GM10248 (cell line): ENCODE measurements at regions not wholly inside any gene's neighbourhood (a gene's known extent, or its start where the extent isn't known, plus 50 kb on each side); places are given as distances from the start of the nearest gene placed in this dataset.
"Not testable (repeated sequence)": the region's sequence is repeated elsewhere in the genome, so short reads cannot be mapped to it uniquely, and the experiment has no call there.

Source experiments
- CTCF ChIA-PET: fragments of 300-600 bp; sonication (Branson Sonifier 250); formaldehyde crosslinking; extraction: SDS; loops from one replicate; lab custom pipeline; 2021; ENCODE audit warnings: antibody characterized with exemption; lab: Yijun Ruan, JAX
- POLR2A ChIA-PET: fragments of 350-650 bp; sonication (Branson Sonifier 250); formaldehyde crosslinking; extraction: SDS; loops from one replicate; lab custom pipeline; 2020; ENCODE audit warnings: antibody characterized with exemption; lab: Yijun Ruan, JAX
- DNase-seq: peaks from one replicate; pipeline ENCODE4 v3.0.0; 2012; ENCODE audit errors: extremely low spot score
- TF ChIP-seq, protein P1 (sequence below): IDR thresholded peaks from 2 replicates; pipeline ENCODE4 v1.5.1; 2012; ENCODE audit warnings: mild to moderate bottlenecking, low read depth; ENCODE audit errors: extremely low read depth, missing control alignments, control extremely low read depth

- no peak for DNase-seq
- CTCF ChIA-PET = interaction anchor here (1.2 to 3.1 kb wide), 3 partner anchors 9 to 298 kb away, joined by 3 to 9 read pairs (median 9); no protein-coding TSS in a partner anchor
- POLR2A ChIA-PET = no interaction called here
- TF ChIP-seq, protein P1, sequence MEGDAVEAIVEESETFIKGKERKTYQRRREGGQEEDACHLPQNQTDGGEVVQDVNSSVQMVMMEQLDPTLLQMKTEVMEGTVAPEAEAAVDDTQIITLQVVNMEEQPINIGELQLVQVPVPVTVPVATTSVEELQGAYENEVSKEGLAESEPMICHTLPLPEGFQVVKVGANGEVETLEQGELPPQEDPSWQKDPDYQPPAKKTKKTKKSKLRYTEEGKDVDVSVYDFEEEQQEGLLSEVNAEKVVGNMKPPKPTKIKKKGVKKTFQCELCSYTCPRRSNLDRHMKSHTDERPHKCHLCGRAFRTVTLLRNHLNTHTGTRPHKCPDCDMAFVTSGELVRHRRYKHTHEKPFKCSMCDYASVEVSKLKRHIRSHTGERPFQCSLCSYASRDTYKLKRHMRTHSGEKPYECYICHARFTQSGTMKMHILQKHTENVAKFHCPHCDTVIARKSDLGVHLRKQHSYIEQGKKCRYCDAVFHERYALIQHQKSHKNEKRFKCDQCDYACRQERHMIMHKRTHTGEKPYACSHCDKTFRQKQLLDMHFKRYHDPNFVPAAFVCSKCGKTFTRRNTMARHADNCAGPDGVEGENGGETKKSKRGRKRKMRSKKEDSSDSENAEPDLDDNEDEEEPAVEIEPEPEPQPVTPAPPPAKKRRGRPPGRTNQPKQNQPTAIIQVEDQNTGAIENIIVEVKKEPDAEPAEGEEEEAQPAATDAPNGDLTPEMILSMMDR = no peak
These were observed 165.8 kb upstream of the JUN start for GRCh38 chr1:58949551-58950220.

DNA sequence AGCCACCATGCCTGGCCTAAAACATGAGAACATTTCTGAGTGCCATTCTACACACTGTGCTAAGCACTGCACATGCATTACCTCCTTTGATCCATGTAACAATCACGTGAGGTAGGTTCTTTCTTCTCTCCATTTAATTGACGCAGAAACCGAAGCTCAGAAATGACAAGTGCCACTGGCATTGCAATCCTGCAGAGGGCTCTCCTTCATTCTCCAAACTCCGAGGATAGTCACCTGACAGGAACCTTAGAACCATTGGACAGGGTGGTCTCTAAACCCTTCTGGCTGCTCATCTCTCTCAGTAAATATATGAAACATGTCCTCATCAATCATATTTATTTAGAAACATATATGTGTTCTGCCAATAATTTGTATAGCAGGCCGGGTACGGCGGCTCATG is 167.1 kb upstream of the JUN start:
- TF ChIP-seq, protein P1 = no peak
- ChIA-PET POLR2A (no interaction called here), CTCF (interaction anchor here (3.1 kb wide), 1 partner anchor 10 kb away, joined by 9 read pairs; no protein-coding TSS in a partner anchor)
- no peak for DNase-seq

DNA sequence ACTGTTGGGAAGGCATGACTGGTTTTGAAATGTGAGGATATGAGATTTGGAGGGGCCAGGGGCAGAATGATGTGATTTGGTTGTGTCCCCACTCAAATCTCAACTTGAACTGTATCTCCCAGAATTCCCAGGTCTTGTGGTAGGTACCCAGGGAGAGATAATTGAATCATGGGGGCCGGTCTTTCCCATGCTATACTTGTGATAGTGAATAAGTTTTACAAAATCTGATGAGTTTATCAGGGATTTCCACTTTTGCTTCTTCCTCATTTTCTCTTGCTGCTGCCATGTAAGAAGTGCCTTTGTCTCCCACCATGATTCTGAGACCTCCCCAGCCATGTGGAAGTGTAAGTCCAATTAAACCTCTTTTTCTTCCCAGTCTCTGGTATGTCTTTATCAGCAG is 170.1 kb upstream of the JUN start:
- POLR2A ChIA-PET, DNase-seq, CTCF ChIA-PET: not testable (repeated sequence)

DNA sequence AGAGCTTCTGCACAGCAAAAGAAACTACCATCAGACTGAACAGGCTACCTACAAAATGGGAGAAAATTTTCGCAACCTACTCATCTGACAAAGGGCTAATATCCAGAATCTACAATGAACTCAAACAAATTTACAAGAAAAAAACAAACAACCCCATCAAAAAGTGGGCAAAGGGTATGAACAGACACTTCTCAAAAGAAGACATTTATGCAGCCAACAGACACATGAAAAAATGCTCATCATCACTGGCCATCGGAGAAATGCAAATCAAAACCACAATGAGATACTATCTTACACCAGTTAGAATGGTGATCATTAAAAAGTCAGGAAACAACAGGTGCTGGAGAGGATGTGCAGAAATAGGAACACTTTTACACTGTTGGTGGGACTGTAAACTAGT is 179.4 kb upstream of the JUN start:
- POLR2A ChIA-PET, CTCF ChIA-PET, DNase-seq: not testable (repeated sequence)

DNA sequence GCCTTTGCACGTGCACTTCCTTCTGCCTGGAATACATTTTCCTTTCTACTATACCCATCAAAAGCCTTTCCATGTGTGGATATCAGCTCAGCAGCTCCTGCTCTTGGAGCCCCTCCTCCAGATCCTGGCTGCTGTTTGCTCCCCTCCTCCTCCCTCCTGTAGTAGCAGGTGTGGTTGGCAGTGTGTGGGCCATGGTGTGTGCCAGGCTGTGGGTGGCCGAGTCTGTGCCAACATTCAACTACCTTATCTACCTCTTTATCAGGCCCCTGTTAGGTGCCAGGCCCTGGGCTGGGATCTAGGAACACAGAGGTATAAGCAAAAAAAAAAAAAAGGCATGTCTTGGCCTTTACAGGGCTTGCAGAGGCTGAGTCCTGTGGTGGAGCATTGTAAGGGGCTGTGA is 180.6 kb upstream of the JUN start:
- CTCF ChIA-PET = interaction anchor here (1.9 kb wide), 1 partner anchor 15 kb away, joined by 5 read pairs; no protein-coding TSS in a partner anchor
- TF ChIP-seq, protein P1 = no peak
- no peak for DNase-seq
- POLR2A ChIA-PET = no interaction called here

GRCh38 chr1:58964880-58965279 is 181.0 kb upstream of the JUN start:
- DNase-seq = no peak
- TF ChIP-seq, protein P1 = no peak
- ChIA-PET POLR2A (no interaction called here), CTCF (interaction anchor here (1.9 kb wide), 1 partner anchor 14 kb away, joined by 5 read pairs; no protein-coding TSS in a partner anchor)

DNA sequence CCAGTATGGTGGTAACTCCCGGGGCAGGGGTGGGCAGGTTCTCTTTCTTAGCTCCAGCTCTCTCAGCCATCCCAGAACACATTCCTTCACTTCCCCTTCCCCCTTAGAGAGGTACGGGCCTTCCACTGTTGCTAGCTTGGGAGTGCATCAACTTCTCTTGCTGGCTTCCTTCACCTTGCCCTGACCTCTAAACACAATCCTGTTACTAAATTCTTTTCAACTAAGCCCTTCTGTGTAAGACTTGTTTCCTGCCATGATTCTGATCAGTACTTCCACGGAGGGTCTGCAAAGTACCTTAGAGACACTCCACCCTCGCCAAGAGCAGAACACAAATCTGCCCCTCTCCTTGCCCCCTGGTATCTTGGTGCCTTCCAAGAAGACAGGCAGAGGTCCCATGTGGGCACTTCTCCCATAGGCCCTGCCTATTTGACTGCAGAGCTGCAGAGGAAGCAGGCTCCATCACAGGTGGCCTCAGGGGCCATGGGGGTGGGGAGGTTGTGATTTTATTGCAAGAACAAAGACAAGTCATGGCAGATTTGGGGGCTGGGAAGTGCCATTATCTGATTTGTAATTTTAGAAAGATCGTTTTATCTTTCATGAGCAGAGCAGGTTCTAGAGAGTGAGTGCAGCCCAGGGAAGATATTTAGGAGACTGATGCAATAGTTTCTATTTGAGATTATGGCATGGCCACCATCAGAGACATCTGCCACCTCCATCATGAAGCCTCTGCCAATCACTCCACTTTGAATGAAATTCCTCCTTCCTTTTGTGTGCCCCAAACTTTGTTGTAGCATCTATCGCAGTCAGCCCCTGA is 182.5 kb upstream of the JUN start:
- DNase-seq = no peak
- TF ChIP-seq, protein P1 = no peak
- ChIA-PET CTCF (interaction anchor here (0.7 to 2.6 kb wide), 3 partner anchors 9 to 124 kb away, joined by 3 to 7 read pairs (median 3); no protein-coding TSS in a partner anchor), POLR2A (no interaction called here)
